Trophoblast cell (in vitro differentiated cells and primary cell): ENCODE measurements at regions not wholly inside any gene's neighbourhood (a gene's known extent, or its start where the extent isn't known, plus 50 kb on each side); places are given as distances from the start of the nearest gene placed in this dataset.

Experiments
- DNase-seq, 2 donors: peaks; one replicate each; pipeline ENCODE4 v3.0.0-alpha.2; 2016
- H2AFZ ChIP-seq: 2 replicates; pipeline ENCODE4 v1.6.1; 2013; ENCODE audit warnings: low read length, moderate library complexity, mild to moderate bottlenecking; ENCODE audit not compliant: insufficient read depth, poor library complexity
- H2AK5ac ChIP-seq: 2 replicates; pipeline ENCODE4 v1.6.1; 2013; ENCODE audit warnings: mild to moderate bottlenecking, low read length
- H2BK120ac ChIP-seq: 2 replicates; pipeline ENCODE4 v1.6.1; 2013; ENCODE audit warnings: low read length, mild to moderate bottlenecking, moderate library complexity; ENCODE audit not compliant: insufficient read depth, poor library complexity
- H2BK12ac ChIP-seq: 2 replicates; pipeline ENCODE4 v1.6.1; 2013; ENCODE audit warnings: mild to moderate bottlenecking, low read length, moderate library complexity
- H2BK5ac ChIP-seq: 2 replicates; pipeline ENCODE4 v1.6.1; 2013; ENCODE audit warnings: low read length, low read depth, moderate library complexity, mild to moderate bottlenecking; ENCODE audit not compliant: poor library complexity
- H3K14ac ChIP-seq: 2 replicates; pipeline ENCODE4 v1.6.1; 2013; ENCODE audit warnings: mild to moderate bottlenecking, low read length
- H3K18ac ChIP-seq: 2 replicates; pipeline ENCODE4 v1.6.1; 2013; ENCODE audit warnings: mild to moderate bottlenecking, low read length
- H3K23ac ChIP-seq: 2 replicates; pipeline ENCODE4 v1.6.1; 2013; ENCODE audit warnings: low read length
- H3K27ac ChIP-seq: 2 replicates; pipeline ENCODE4 v1.5.1; 2013; ENCODE audit warnings: low read depth, mild to moderate bottlenecking, inconsistent platforms, low read length, moderate library complexity
- H3K27me3 ChIP-seq: 2 replicates; pipeline ENCODE4 v1.6.1; 2013; ENCODE audit warnings: inconsistent platforms, mild to moderate bottlenecking, low read length, moderate library complexity; ENCODE audit not compliant: insufficient read depth
- H3K36me3 ChIP-seq, 2 experiments: 1 replicate in 1 of 2; 2 replicates in 1 of 2; pipeline ENCODE4 v1.6.1; 2013; ENCODE audit warnings: low read length in 2 of 2, mild to moderate bottlenecking in 2 of 2, moderate library complexity in 1 of 2; ENCODE audit not compliant: insufficient read depth in 2 of 2, control insufficient read depth in 1 of 2
- H3K4ac ChIP-seq: 2 replicates; pipeline ENCODE4 v1.6.1; 2013; ENCODE audit warnings: low read depth, mild to moderate bottlenecking, low read length, moderate library complexity
- H3K4me1 ChIP-seq, 2 experiments: 1 replicate in 1 of 2; 2 replicates in 1 of 2; pipeline ENCODE4 v1.6.1; 2013; ENCODE audit warnings: low read length in 2 of 2, mild to moderate bottlenecking in 2 of 2, moderate library complexity in 1 of 2; ENCODE audit not compliant: insufficient read depth in 2 of 2, control insufficient read depth in 1 of 2
- H3K4me2 ChIP-seq: 2 replicates; pipeline ENCODE4 v1.6.1; 2013; ENCODE audit warnings: inconsistent platforms, mild to moderate bottlenecking, low read length, moderate library complexity
- H3K4me3 ChIP-seq: 2 replicates; pipeline ENCODE4 v1.5.1; 2013; ENCODE audit warnings: mild to moderate bottlenecking, low read depth, low read length, inconsistent platforms
- H3K79me1 ChIP-seq: one replicate; pipeline ENCODE4 v1.6.1; 2013; ENCODE audit warnings: low read length
- H3K79me2 ChIP-seq: 2 replicates; pipeline ENCODE4 v1.6.1; 2013; ENCODE audit warnings: low read length, mild to moderate bottlenecking; ENCODE audit not compliant: control insufficient read depth, insufficient read depth, poor library complexity
- H3K9ac ChIP-seq: 2 replicates; pipeline ENCODE4 v1.6.1; 2013; ENCODE audit warnings: mild to moderate bottlenecking, low read length
- H3K9me3 ChIP-seq: 2 replicates; pipeline ENCODE4 v1.6.1; 2013; ENCODE audit warnings: low read depth, mild to moderate bottlenecking, control low read depth, inconsistent platforms, low read length; ENCODE audit not compliant: insufficient read depth
- H4K12ac ChIP-seq: 2 replicates; pipeline ENCODE4 v1.6.1; 2013; ENCODE audit warnings: low read depth, mild to moderate bottlenecking, low read length, moderate library complexity
- H4K8ac ChIP-seq: 2 replicates; pipeline ENCODE4 v1.6.1; 2013; ENCODE audit warnings: low read depth, mild to moderate bottlenecking, low read length, moderate library complexity
- H4K91ac ChIP-seq: one replicate; pipeline ENCODE4 v1.6.1; 2013; ENCODE audit warnings: low read depth, mild to moderate bottlenecking, low read length, moderate library complexity
- WGBS: extraction: QIAGEN DNeasy Blood & Tissue Kit; methylation state at CpG from one replicate; pipeline ENCODE4 v1.1.7; 2013; ENCODE audit warnings: missing lambda C conversion rate; ENCODE audit not compliant: insufficient read length, insufficient coverage; ENCODE audit errors: extremely low coverage; 5-methylcytosine and 5-hydroxymethylcytosine counted together

DNA sequence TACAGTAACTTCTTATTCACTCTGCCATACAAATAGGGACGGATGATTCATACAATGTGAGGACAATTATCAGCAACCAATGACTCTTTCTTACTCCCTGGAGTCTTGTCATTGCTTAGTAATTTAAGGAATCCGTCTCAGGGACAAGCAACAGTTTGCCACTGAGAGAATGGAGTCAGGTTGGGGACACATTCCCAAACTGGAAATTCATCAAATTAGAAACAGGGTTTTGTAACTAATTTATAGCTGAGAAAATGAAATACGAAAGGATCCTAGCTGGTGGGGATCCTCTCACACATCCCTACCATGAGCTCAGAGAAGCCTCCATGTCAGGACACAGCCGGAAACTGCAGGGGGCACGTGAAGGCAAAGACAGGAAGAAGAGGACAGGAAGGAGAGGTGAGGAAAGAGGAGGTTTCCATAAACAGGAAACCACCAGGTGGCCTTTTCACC lies 50.4 kb upstream of the KDR start:
- H3K79me2 ChIP-seq = no peaks in the 10 kb centered on the region
- H3K4me3 ChIP-seq = no peak overlapping the region
- peaks cover 2 to 10% of the 10 kb centered on the region in 2 experiments for H3K4me1 ChIP-seq
- no peak overlapping the region for H2BK5ac ChIP-seq
- H2BK12ac ChIP-seq = peak overlapping the region; percentile 10
- no peak overlapping the region for H3K9ac ChIP-seq
- WGBS = no CpG with 5 or more reads among the region's 5 CpGs
- no peak overlapping the region for H2BK120ac ChIP-seq
- no peak overlapping the region for H2AK5ac ChIP-seq
- H2AFZ ChIP-seq = no peak overlapping the region
- peaks cover 8% of the 10 kb centered on the region for H3K79me1 ChIP-seq
- DNase-seq = peak in 1 of 2 donors; percentile 55
- no peaks in the 10 kb centered on the region for H3K9me3 ChIP-seq
- H4K91ac ChIP-seq = no peak overlapping the region
- H3K23ac ChIP-seq = no peak overlapping the region
- no peak overlapping the region for H4K12ac ChIP-seq
- H3K4me2 ChIP-seq = no peak overlapping the region
- H3K27ac ChIP-seq = peak overlapping the region; percentile 14
- no peaks in the 10 kb centered on the region for H3K36me3 ChIP-seq
- no peak overlapping the region for H3K18ac ChIP-seq
- H3K27me3 ChIP-seq = no peaks in the 10 kb centered on the region
- no peak overlapping the region for H4K8ac ChIP-seq
- no peak overlapping the region for H3K14ac ChIP-seq
- H3K4ac ChIP-seq = no peak overlapping the region

DNA sequence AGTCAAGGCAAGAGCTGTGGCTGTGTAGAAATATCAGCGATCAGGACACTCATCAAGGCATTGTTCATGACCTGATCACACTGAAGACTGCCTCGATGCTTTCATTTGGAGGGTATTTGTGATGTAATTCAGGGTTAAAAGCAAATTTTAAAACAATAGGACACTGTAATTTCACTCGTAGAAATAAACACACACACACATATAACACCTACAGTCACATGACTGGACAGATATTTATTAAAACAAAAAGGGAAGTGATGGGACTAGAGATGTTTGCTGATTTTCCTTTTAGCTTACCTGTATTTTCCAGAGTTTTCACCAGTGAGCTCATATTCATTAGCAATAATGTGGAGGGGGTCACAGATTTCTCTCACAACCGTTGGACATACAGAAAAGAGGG lies 51.1 kb upstream of the KDR start:
- Histone ChIP-seq H3K27me3 (no peaks in the 10 kb centered on the region), H2AK5ac (no peak overlapping the region), H4K12ac (no peak overlapping the region), H2BK12ac (no peak overlapping the region), H3K36me3 (no peaks in the 10 kb centered on the region), H2BK120ac (peak overlapping the region; percentile 35), H3K9me3 (no peaks in the 10 kb centered on the region), H3K9ac (no peak overlapping the region), H3K27ac (peak overlapping the region; percentile 14), H3K18ac (no peak overlapping the region), H3K23ac (no peak overlapping the region), H2AFZ (no peak overlapping the region), H3K79me1 (peaks cover 8% of the 10 kb centered on the region), H4K8ac (no peak overlapping the region), H4K91ac (no peak overlapping the region), H3K79me2 (no peaks in the 10 kb centered on the region), H3K14ac (peak overlapping the region; percentile 12), H2BK5ac (no peak overlapping the region), H3K4me3 (no peak overlapping the region), H3K4me1 (peaks cover 2 to 12% of the 10 kb centered on the region in 2 experiments), H3K4ac (no peak overlapping the region), H3K4me2 (no peak overlapping the region)
- DNase-seq = no peak
- WGBS = no CpG with 5 or more reads among the region's 4 CpGs

DNA sequence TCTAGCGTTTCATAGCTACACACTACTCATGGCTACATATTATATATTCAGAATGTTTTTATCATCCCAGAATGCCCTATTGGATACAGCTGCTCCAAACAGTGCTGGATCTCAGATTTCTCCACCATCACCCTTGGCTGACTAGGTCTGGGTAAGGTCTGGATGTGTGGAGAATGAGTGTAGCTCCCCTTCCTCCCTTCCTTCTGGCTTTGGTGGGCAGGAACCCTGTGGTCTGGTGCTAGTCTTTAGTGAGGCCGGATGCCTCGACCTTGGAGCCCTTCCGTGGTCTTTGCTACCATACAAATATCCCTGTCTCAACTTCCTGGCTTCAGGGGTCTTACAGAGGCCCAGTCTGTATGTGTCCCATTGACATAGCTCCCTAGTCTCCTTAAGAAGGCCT lies 52.1 kb upstream of the KDR start:
- H2BK5ac ChIP-seq = no peak overlapping the region
- no peak overlapping the region for H3K9ac ChIP-seq
- H3K14ac ChIP-seq = no peak overlapping the region
- no peak overlapping the region for H4K12ac ChIP-seq
- H2AFZ ChIP-seq = no peak overlapping the region
- H3K4me1 ChIP-seq = peaks cover 2 to 12% of the 10 kb centered on the region in 2 experiments
- no peak overlapping the region for H4K91ac ChIP-seq
- H3K36me3 ChIP-seq = no peaks in the 10 kb centered on the region
- peak overlapping the region; percentile 15 for H2BK12ac ChIP-seq
- H2BK120ac ChIP-seq = no peak overlapping the region
- H3K27ac ChIP-seq = no peak overlapping the region
- H3K18ac ChIP-seq = no peak overlapping the region
- no peak overlapping the region for H3K4ac ChIP-seq
- H3K27me3 ChIP-seq = no peaks in the 10 kb centered on the region
- no peak for DNase-seq
- H3K23ac ChIP-seq = no peak overlapping the region
- peaks cover 8% of the 10 kb centered on the region for H3K79me1 ChIP-seq
- no peak overlapping the region for H2AK5ac ChIP-seq
- WGBS = no CpG with 5 or more reads among the region's 4 CpGs
- no peak overlapping the region for H4K8ac ChIP-seq
- no peaks in the 10 kb centered on the region for H3K79me2 ChIP-seq
- H3K4me2 ChIP-seq = no peak overlapping the region
- no peaks in the 10 kb centered on the region for H3K9me3 ChIP-seq
- H3K4me3 ChIP-seq = no peak overlapping the region

DNA sequence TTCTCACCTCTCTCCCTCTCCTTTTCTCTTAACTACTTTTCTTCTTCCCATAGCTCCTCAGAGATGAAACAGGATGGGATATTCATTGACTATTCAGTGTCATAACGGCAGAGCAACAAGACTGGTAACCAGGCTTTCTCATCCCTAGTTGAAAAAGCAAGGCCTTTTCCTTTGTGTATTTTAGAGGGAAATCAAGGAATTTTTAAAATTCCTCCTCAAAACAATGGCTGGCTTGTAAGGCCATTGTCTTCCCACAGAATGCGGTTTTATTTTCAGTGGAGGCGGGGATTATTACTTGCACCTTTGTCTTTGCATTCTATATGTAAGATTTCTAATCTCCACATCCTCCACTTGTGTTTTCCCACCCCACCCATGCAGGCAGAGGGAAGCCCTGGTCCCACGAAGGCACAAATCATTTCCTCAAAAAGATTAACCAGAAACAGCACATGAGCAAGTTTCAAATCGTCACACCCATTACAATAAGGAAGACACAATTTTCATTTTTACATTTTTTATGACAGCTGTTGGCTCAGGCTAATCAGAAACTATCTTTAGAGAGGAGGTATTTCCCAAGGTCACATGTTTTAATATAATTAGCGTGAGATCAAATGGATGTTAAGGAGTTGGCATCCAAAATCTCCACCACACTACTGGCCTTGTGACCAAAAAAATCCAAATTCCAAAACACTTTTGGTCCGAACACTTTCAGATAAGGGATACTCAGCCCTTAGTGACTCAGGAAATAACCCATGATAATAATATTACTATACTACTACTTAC lies 53.0 kb upstream of the KDR start:
- Histone ChIP-seq H2BK12ac (no peak overlapping the region), H2BK5ac (no peak overlapping the region), H2BK120ac (peak overlapping the region; percentile 49), H3K79me1 (peaks cover 4% of the 10 kb centered on the region), H3K18ac (no peak overlapping the region), H3K79me2 (no peaks in the 10 kb centered on the region), H3K4me2 (no peak overlapping the region), H3K4me3 (no peak overlapping the region), H4K8ac (no peak overlapping the region), H3K4ac (no peak overlapping the region), H3K27me3 (no peaks in the 10 kb centered on the region), H4K91ac (no peak overlapping the region), H2AFZ (no peak overlapping the region), H3K14ac (no peak overlapping the region), H3K23ac (no peak overlapping the region), H3K36me3 (no peaks in the 10 kb centered on the region), H3K4me1 (peaks cover 2 to 9% of the 10 kb centered on the region in 2 experiments), H3K9me3 (no peaks in the 10 kb centered on the region), H3K9ac (no peak overlapping the region), H2AK5ac (no peak overlapping the region), H4K12ac (no peak overlapping the region), H3K27ac (no peak overlapping the region)
- no CpG with 5 or more reads among the region's 7 CpGs for WGBS
- no peak for DNase-seq
